Hepatocyte (in vitro differentiated cells): ENCODE measurements at regions not wholly inside any gene's neighbourhood (a gene's known extent, or its start where the extent isn't known, plus 50 kb on each side); places are given as distances from the start of the nearest gene placed in this dataset.

Experiments
- CTCF ChIP-seq: fragments of 200-600 bp; sonication (generic); IDR thresholded peaks from 2 replicates; pipeline ENCODE4 v1.5.1; 2016; ENCODE audit warnings: antibody characterized with exemption, mild to moderate bottlenecking; ENCODE audit not compliant: poor library complexity
- EZH2 ChIP-seq: fragments of 200-600 bp; sonication (generic); IDR thresholded peaks from 2 replicates; pipeline ENCODE4 v1.6.1; 2016; ENCODE audit warnings: antibody characterized with exemption, mild to moderate bottlenecking, borderline replicate concordance
- EZH2phosphoT487 ChIP-seq: fragments of 200-600 bp; sonication (generic); IDR thresholded peaks from one replicate; pipeline ENCODE4 v1.6.1; 2018; ENCODE audit warnings: antibody characterized with exemption, mild to moderate bottlenecking, low read depth, moderate library complexity; ENCODE audit not compliant: unreplicated experiment, severe bottlenecking

DNA sequence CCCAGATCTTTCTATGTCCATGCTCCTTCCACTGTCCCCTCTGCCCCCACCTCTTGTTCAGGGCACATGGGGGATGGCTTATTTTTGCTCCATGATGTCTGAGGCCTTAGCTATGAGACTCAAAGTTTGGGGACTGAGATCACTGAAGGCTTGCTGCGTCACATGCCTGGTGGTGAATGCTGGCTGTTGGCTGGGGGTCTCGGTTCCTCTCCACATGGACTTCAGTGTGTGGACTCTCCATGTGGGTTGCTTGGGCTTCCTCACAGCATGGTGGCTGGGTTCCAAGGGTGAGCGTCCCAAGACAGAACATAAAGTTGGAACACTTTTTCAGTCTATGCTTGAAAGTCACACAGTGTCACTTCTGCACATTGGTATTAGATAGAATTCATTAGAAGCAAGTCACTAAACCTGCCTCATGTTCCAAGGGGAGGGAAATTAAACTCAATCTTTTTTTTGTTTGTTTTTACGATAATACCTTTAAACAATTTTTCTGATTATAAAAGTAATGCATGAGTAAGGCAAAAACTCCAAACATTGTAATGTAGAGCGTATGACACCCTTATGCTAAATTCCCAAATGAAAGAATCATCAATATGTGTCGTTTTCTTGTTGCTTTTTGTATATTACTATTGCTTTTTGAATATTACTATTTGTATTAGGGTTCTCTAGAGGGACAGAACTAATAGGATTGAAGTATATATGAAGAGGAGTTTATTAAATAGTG is 111.7 kb downstream of the MYCN start:
- TF ChIP-seq CTCF (no peak), EZH2 (no peak), EZH2phosphoT487 (no peak)
